H1 (cell line): ENCODE measurements at regions not wholly inside any gene's neighbourhood (a gene's known extent, or its start where the extent isn't known, plus 50 kb on each side); places are given as distances from the start of the nearest gene placed in this dataset.

Experiments
- CTCF ChIA-PET: fragments of 300-600 bp; sonication (Branson Sonifier 250); formaldehyde crosslinking; loops from one replicate; lab custom pipeline; 2021; ENCODE audit not compliant: partially characterized antibody; lab: Charles Lee
- POLR2A ChIA-PET: fragments of 300-600 bp; sonication (Branson Sonifier 250); formaldehyde crosslinking; loops from one replicate; lab custom pipeline; 2021; ENCODE audit warnings: inconsistent platforms; ENCODE audit not compliant: partially characterized antibody; lab: Charles Lee
- DNase-seq, 2 experiments: peaks; one replicate each; pipeline versions ENCODE4 v3.0.0 to v3.0.0-alpha.2; 2010 to 2022; ENCODE audit warnings: low spot score in 2 of 2, low read depth in 1 of 2, mixed read lengths in 1 of 2
- FAIRE-seq: peaks from 2 replicates; lab custom pipeline; 2011; peaks lifted over from hg19 to GRCh38; lab: Jason Lieb, UNC
- H2AFZ ChIP-seq: 2 replicates; pipeline ENCODE4 v1.8.1; 2012; ENCODE audit warnings: low read length, inconsistent platforms
- H2AK5ac ChIP-seq: 2 replicates; pipeline ENCODE4 v1.6.1; 2013; ENCODE audit warnings: low read depth, low read length
- H2BK120ac ChIP-seq: replicated peaks from 2 replicates; pipeline ENCODE3; 2013; ENCODE audit warnings: low read depth, low read length, inconsistent platforms
- H2BK12ac ChIP-seq: 2 replicates; pipeline ENCODE4 v1.6.1; 2013; ENCODE audit warnings: low read depth, low read length
- H2BK15ac ChIP-seq: 2 replicates; pipeline ENCODE4 v1.6.1; 2013; ENCODE audit warnings: low read length
- H2BK20ac ChIP-seq: 2 replicates; pipeline ENCODE4 v1.6.1; 2013; ENCODE audit warnings: low read length
- H2BK5ac ChIP-seq: 2 replicates; pipeline ENCODE4 v1.6.1; 2013; ENCODE audit warnings: low read depth, low read length
- H3K14ac ChIP-seq: 2 replicates; pipeline ENCODE4 v1.6.1; 2013; ENCODE audit warnings: inconsistent platforms; ENCODE audit not compliant: insufficient read length
- H3K18ac ChIP-seq: 2 replicates; pipeline ENCODE4 v1.6.1; 2013; ENCODE audit warnings: low read length; ENCODE audit errors: extremely low read depth
- H3K23ac ChIP-seq: 2 replicates; pipeline ENCODE4 v1.6.1; 2013; ENCODE audit warnings: inconsistent platforms; ENCODE audit not compliant: insufficient read length
- H3K23me2 ChIP-seq: 2 replicates; pipeline ENCODE4 v1.6.1; 2013; ENCODE audit warnings: low read depth, low read length
- H3K27ac ChIP-seq: 2 replicates; pipeline ENCODE4 v1.6.1; 2011; ENCODE audit warnings: low read depth, low read length, inconsistent platforms
- H3K27me3 ChIP-seq, 4 experiments: replicated peaks in 1 of 4; 1 replicate in 1 of 4; 2 replicates in 3 of 4; pipeline versions ENCODE4 v1.6.1 to v1.8.1; 2011 to 2013; ENCODE audit warnings: low read length in 3 of 4, mild to moderate bottlenecking in 3 of 4, inconsistent platforms in 2 of 4, mixed read lengths in 2 of 4, moderate library complexity in 1 of 4; ENCODE audit not compliant: control insufficient read depth in 3 of 4, insufficient read depth in 3 of 4; ENCODE audit errors: extremely low read depth in 1 of 4
- H3K36me3 ChIP-seq, 4 experiments: 2 replicates each; pipeline versions ENCODE4 v1.6.1 to v1.8.1; 2011 to 2013; ENCODE audit warnings: mild to moderate bottlenecking in 4 of 4, low read length in 3 of 4, moderate library complexity in 2 of 4, control low read depth in 1 of 4, inconsistent platforms in 1 of 4; ENCODE audit not compliant: insufficient read depth in 4 of 4, control insufficient read depth in 2 of 4
- H3K4ac ChIP-seq: replicated peaks from 2 replicates; pipeline ENCODE3; 2013; ENCODE audit warnings: low read length, low read depth, mixed read lengths, inconsistent platforms; ENCODE audit not compliant: insufficient read length
- H3K4me1 ChIP-seq, 4 experiments: replicated peaks in 1 of 4; 1 replicate in 1 of 4; 2 replicates in 3 of 4; pipeline versions ENCODE4 v1.6.1 to v1.8.1; 2011 to 2013; ENCODE audit warnings: low read length in 3 of 4, inconsistent platforms in 2 of 4, mixed read lengths in 1 of 4; ENCODE audit not compliant: insufficient read depth in 4 of 4, control insufficient read depth in 3 of 4
- H3K4me2 ChIP-seq, 2 experiments: 2 replicates each; pipeline versions ENCODE4 v1.6.1 to v1.8.1; 2011 to 2013; ENCODE audit warnings: low read depth in 2 of 2, low read length in 2 of 2, control low read depth in 1 of 2, inconsistent platforms in 1 of 2, mild to moderate bottlenecking in 1 of 2; ENCODE audit not compliant: insufficient read depth in 1 of 2
- H3K4me3 ChIP-seq, 4 experiments: fragments of 200-600, 300-600 bp in 1 of 4; sonication (generic), shearing (Covaris generic), sonication (Bioruptor Twin) in 1 of 4; 2 replicates each; pipeline versions ENCODE4 v1.5.1 to v1.8.1; 2011 to 2016; ENCODE audit warnings: low read length in 4 of 4, low read depth in 3 of 4, control low read depth in 2 of 4, inconsistent platforms in 2 of 4, mild to moderate bottlenecking in 2 of 4, mixed read lengths in 1 of 4, moderate library complexity in 1 of 4; ENCODE audit not compliant: insufficient read depth in 2 of 4; ENCODE audit errors: extremely low read depth in 1 of 4
- H3K56ac ChIP-seq: replicated peaks from 2 replicates; pipeline ENCODE3; 2013; ENCODE audit warnings: low read depth, mild to moderate bottlenecking, mixed read lengths, low read length, inconsistent platforms; ENCODE audit not compliant: insufficient read length
- H3K79me1 ChIP-seq: 2 replicates; pipeline ENCODE4 v1.6.1; 2013; ENCODE audit warnings: low read depth, low read length, control low read depth
- H3K79me2 ChIP-seq, 2 experiments: 2 replicates each; pipeline versions ENCODE4 v1.6.1 to v1.8.1; 2012 to 2013; ENCODE audit warnings: low read length in 2 of 2, mild to moderate bottlenecking in 2 of 2, inconsistent platforms in 1 of 2; ENCODE audit not compliant: insufficient read depth in 2 of 2, control insufficient read depth in 1 of 2
- H3K9ac ChIP-seq, 4 experiments: replicated peaks in 1 of 4; 1 replicate in 1 of 4; 2 replicates in 3 of 4; pipeline versions ENCODE4 v1.6.1 to v1.8.1; 2011 to 2013; ENCODE audit warnings: low read depth in 3 of 4, low read length in 3 of 4, control low read depth in 2 of 4, mild to moderate bottlenecking in 2 of 4, moderate library complexity in 2 of 4, inconsistent platforms in 1 of 4; ENCODE audit errors: extremely low read depth in 1 of 4
- H3K9me3 ChIP-seq, 2 experiments: 2 replicates each; pipeline versions ENCODE4 v1.6.1 to v1.8.1; 2012 to 2013; ENCODE audit warnings: mild to moderate bottlenecking in 2 of 2, moderate library complexity in 2 of 2, control low read depth in 1 of 2, inconsistent platforms in 1 of 2, low read depth in 1 of 2, low read length in 1 of 2, mixed read lengths in 1 of 2; ENCODE audit not compliant: insufficient read depth in 2 of 2
- H4K20me1 ChIP-seq, 2 experiments: replicated peaks in 1 of 2; 2 replicates each; pipeline versions ENCODE3 to v1.8.1; 2011 to 2013; ENCODE audit warnings: inconsistent platforms in 2 of 2, low read length in 2 of 2, mild to moderate bottlenecking in 1 of 2; ENCODE audit not compliant: insufficient read depth in 2 of 2, control insufficient read depth in 1 of 2
- H4K5ac ChIP-seq: 2 replicates; pipeline ENCODE4 v1.6.1; 2013; ENCODE audit warnings: low read length, low read depth, mixed read lengths, inconsistent platforms; ENCODE audit not compliant: insufficient read length
- H4K8ac ChIP-seq: 2 replicates; pipeline ENCODE4 v1.8.0; 2013; ENCODE audit warnings: mild to moderate bottlenecking, moderate library complexity, low read length, inconsistent platforms; ENCODE audit not compliant: insufficient read depth; ENCODE audit errors: extremely low read depth
- H4K91ac ChIP-seq: replicated peaks from 2 replicates; pipeline ENCODE3; 2013; ENCODE audit warnings: low read length, mixed read lengths, inconsistent platforms; ENCODE audit not compliant: insufficient read length
- MAFK ChIP-seq: IDR thresholded peaks from 2 replicates; pipeline ENCODE4 v1.6.1; 2012; ENCODE audit warnings: low read depth, mild to moderate bottlenecking, improper control_type of control experiment, low read length
- WGBS, 2 experiments: shearing (Covaris generic) in 1 of 2; methylation state at CpG; one replicate each; pipeline versions ENCODE4 v1.1.6 to v1.1.7; 2013 to 2015; ENCODE audit warnings: low lambda C conversion rate in 2 of 2, mixed read lengths in 2 of 2, inconsistent platforms in 1 of 2, low coverage in 1 of 2, missing lambda C conversion rate in 1 of 2; ENCODE audit not compliant: insufficient replicate concordance in 2 of 2, insufficient coverage in 1 of 2, insufficient read length in 1 of 2; ENCODE audit errors: extremely low coverage in 1 of 2, missing lambda C conversion rate in 1 of 2; 5-methylcytosine and 5-hydroxymethylcytosine counted together

DNA sequence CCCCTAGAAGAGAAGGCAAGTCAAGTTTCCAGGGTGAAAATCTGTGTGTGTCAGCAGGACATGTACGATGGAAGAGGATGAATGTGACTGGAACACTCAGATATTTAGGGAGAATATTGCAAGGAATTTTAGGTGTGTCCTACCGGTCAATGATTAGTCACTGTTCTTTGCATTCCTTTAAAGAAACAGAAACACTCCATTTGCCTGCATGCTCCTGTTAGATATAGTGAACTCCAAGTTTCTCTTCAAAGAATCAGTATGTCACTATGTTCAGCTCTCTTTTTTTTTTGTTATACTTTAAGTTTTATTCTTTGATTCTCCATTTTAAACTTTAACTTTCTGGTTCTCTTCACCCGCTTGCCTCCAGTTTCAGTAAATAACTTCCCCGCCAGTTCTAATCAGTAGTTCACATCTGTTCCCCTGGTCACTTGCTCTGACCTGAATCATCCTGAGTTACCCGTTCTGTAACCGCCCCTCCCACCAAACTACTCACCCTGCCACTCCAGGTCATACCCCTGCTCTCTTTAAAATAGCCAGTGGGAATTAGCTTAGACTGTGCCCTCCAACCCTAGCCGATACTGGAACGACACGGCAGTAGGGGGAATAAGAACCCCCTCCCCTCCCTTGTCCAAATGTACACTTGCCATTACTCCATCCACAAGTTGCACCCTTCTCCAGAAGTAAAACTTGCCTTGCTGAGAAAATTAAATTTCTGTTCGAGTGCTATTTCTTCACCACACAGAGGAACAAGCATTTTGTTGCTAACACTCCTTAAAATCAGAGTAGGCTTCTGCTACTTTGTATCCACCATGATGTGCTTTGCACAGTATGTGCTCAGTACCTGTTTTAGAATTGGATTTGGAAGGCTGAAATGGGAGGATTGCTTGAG lies 268.4 kb downstream of the METTL4 start:
- whole genome bisulfite sequencing, 2 experiments = 80% methylated on average over 10 of the region's 10 CpGs; no CpG with 5 or more reads in 1 of the 2 experiments
- Histone ChIP-seq H3K9ac (no peak overlapping the region), H3K4ac (no peak overlapping the region), H2BK12ac (no peak overlapping the region), H4K91ac (no peak overlapping the region), H2AK5ac (no peak overlapping the region), H3K4me1 (no peaks in the 10 kb centered on the region), H3K4me2 (no peak overlapping the region), H2BK120ac (no peak overlapping the region), H3K14ac (no peak overlapping the region), H4K5ac (no peak overlapping the region), H3K27me3 (no peaks in the 10 kb centered on the region), H4K8ac (no peak overlapping the region), H3K18ac (no peak overlapping the region), H2BK15ac (no peak overlapping the region), H3K79me2 (no peaks in the 10 kb centered on the region), H3K23ac (peak overlapping the region; percentile 83), H3K23me2 (no peaks in the 10 kb centered on the region), H3K4me3 (no peak overlapping the region), H2AFZ (no peak overlapping the region), H2BK20ac (no peak overlapping the region), H3K27ac (no peak overlapping the region), H3K9me3 (no peaks in the 10 kb centered on the region), H3K36me3 (no peaks in the 10 kb centered on the region), H4K20me1 (no peaks in the 10 kb centered on the region), H3K56ac (no peak overlapping the region), H2BK5ac (no peak overlapping the region), H3K79me1 (no peaks in the 10 kb centered on the region)
- FAIRE-seq (no peak), DNase-seq (no peak)
- ChIA-PET CTCF (interaction anchor here (0.7 kb wide), 1 partner anchor 10 kb away, joined by 4 read pairs; no protein-coding TSS in a partner anchor), POLR2A (no interaction called here)
- TF ChIP-seq MAFK = no peak
